EH (cell line): ENCODE measurements at regions not wholly inside any gene's neighbourhood (a gene's known extent, or its start where the extent isn't known, plus 50 kb on each side); places are given as distances from the start of the nearest gene placed in this dataset.
A peak's percentile ranks its signal among the peaks of the same experiment; 100 is the strongest.

Experiments
- DNase-seq: peaks from one replicate; pipeline ENCODE4 v3.0.0-alpha.2; 2015; ENCODE audit warnings: low read depth

GRCh38 chr16:51391798-51392511 is 240.9 kb upstream of the SALL1 start:
- no peak for DNase-seq

GRCh38 chr16:51390877-51391276 is 239.8 kb upstream of the SALL1 start:
- no peak for DNase-seq

GRCh38 chr16:51389881-51390280 is 238.8 kb upstream of the SALL1 start:
- DNase-seq = no peak

- DNase-seq = no peak
Measured at GRCh38 chr16:51388516-51388951, 237.5 kb upstream of the SALL1 start.

- DNase-seq = no peak
Measured at GRCh38 chr16:51383909-51384308, 232.8 kb upstream of the SALL1 start.

GRCh38 chr16:51382940-51383339 is 231.9 kb upstream of the SALL1 start:
- no peak for DNase-seq

GRCh38 chr16:51382211-51382610 is 231.1 kb upstream of the SALL1 start:
- no peak for DNase-seq

- no peak for DNase-seq
Measured at GRCh38 chr16:51376080-51376479, 225.0 kb upstream of the SALL1 start.

- DNase-seq = no peak
Measured at GRCh38 chr16:51374790-51375189, 223.7 kb upstream of the SALL1 start.

- peak; percentile 87 for DNase-seq
Measured at GRCh38 chr16:51374346-51374745, 223.3 kb upstream of the SALL1 start.

GRCh38 chr16:51365715-51366114 is 214.6 kb upstream of the SALL1 start:
- no peak for DNase-seq

- no peak for DNase-seq
Measured at GRCh38 chr16:51359141-51359955, 208.3 kb upstream of the SALL1 start.

GRCh38 chr16:51357839-51358238 is 206.8 kb upstream of the SALL1 start:
- DNase-seq = no peak

- DNase-seq = no peak
Measured at GRCh38 chr16:51355875-51356274, 204.8 kb upstream of the SALL1 start.

- DNase-seq = no peak
Measured at GRCh38 chr16:51355195-51355594, 204.1 kb upstream of the SALL1 start.

- DNase-seq = no peak
Measured at GRCh38 chr16:51353055-51353454, 202.0 kb upstream of the SALL1 start.

GRCh38 chr16:51349626-51350025 is 198.6 kb upstream of the SALL1 start:
- no peak for DNase-seq

GRCh38 chr16:51343411-51343810 is 192.3 kb upstream of the SALL1 start:
- DNase-seq = peak; percentile 19

- DNase-seq = no peak
Measured at GRCh38 chr16:51341204-51341603, 190.1 kb upstream of the SALL1 start.

GRCh38 chr16:51337662-51338061 is 186.6 kb upstream of the SALL1 start:
- DNase-seq = peak; percentile 25

- DNase-seq = no peak
Measured at GRCh38 chr16:51328733-51329132, 177.7 kb upstream of the SALL1 start.

- peak; percentile 59 for DNase-seq
Measured at GRCh38 chr16:51327001-51327400, 175.9 kb upstream of the SALL1 start.

- peak; percentile 83 for DNase-seq
Measured at GRCh38 chr16:51326131-51326856, 175.2 kb upstream of the SALL1 start.
